Fibroblast of lung (primary cell): ENCODE measurements at regions not wholly inside any gene's neighbourhood (a gene's known extent, or its start where the extent isn't known, plus 50 kb on each side); places are given as distances from the start of the nearest gene placed in this dataset.

Experiments used
- DNase-seq, 2 donors: peaks; one replicate each; pipeline versions ENCODE4 v3.0.0 to v3.0.0-alpha.2; 2010; ENCODE audit warnings: low read depth in 2 of 2
- H2AFZ ChIP-seq: 2 replicates; pipeline ENCODE4 v1.5.1; 2012; ENCODE audit warnings: low read length, control low read depth, inconsistent platforms
- H3K27ac ChIP-seq: 2 replicates; pipeline ENCODE4 v1.5.1; 2011; ENCODE audit warnings: low read length, control low read depth; ENCODE audit not compliant: insufficient read depth
- H3K27me3 ChIP-seq: 2 replicates; pipeline ENCODE4 v1.5.1; 2011; ENCODE audit warnings: mild to moderate bottlenecking, low read length; ENCODE audit not compliant: control insufficient read depth, insufficient read depth
- H3K36me3 ChIP-seq: 2 replicates; pipeline ENCODE4 v1.5.1; 2011; ENCODE audit warnings: low read length; ENCODE audit not compliant: control insufficient read depth, insufficient read depth
- H3K4me1 ChIP-seq: 2 replicates; pipeline ENCODE4 v1.5.1; 2011; ENCODE audit warnings: low read length; ENCODE audit not compliant: control insufficient read depth, insufficient read depth; ENCODE audit errors: extremely low read depth
- H3K4me2 ChIP-seq: 2 replicates; pipeline ENCODE4 v1.5.1; 2011; ENCODE audit warnings: low read length, control low read depth; ENCODE audit not compliant: insufficient read depth; ENCODE audit errors: extremely low read depth
- H3K4me3 ChIP-seq, 4 experiments: fragments of 200-600 bp in 1 of 4; sonication (generic) in 1 of 4; replicated peaks in 1 of 4; 2 replicates each; pipeline ENCODE4 v1.5.1; 2011 to 2016; ENCODE audit warnings: low read length in 4 of 4, low read depth in 3 of 4, mild to moderate bottlenecking in 3 of 4, control low read depth in 2 of 4, inconsistent platforms in 1 of 4, mixed read lengths in 1 of 4; ENCODE audit not compliant: insufficient read depth in 1 of 4; ENCODE audit errors: control extremely low read depth in 1 of 4
- H3K79me2 ChIP-seq: 2 replicates; pipeline ENCODE4 v1.5.1; 2012; ENCODE audit warnings: mild to moderate bottlenecking, low read length, inconsistent platforms; ENCODE audit not compliant: control insufficient read depth, insufficient read depth
- H3K9ac ChIP-seq: 2 replicates; pipeline ENCODE4 v1.5.1; 2011; ENCODE audit warnings: mild to moderate bottlenecking, low read length, control low read depth; ENCODE audit not compliant: insufficient read depth
- H3K9me3 ChIP-seq: 2 replicates; pipeline ENCODE4 v1.5.1; 2012; ENCODE audit warnings: low read depth, low read length; ENCODE audit not compliant: control insufficient read depth, insufficient read depth
- H4K20me1 ChIP-seq: 2 replicates; pipeline ENCODE4 v1.5.1; 2011; ENCODE audit warnings: low read length; ENCODE audit not compliant: control insufficient read depth, insufficient read depth; ENCODE audit errors: extremely low read depth
- EZH2 ChIP-seq: IDR thresholded peaks from 2 replicates; pipeline ENCODE4 v1.5.1; 2012; ENCODE audit warnings: low read length, control low read depth, mild to moderate bottlenecking; ENCODE audit errors: missing control alignments
- TF ChIP-seq, protein P1 (sequence below), 2 donors: IDR thresholded peaks in 1 of 2; conservative IDR thresholded peaks in 1 of 2; 1 replicate in 1 of 2; 2 replicates in 1 of 2; pipeline ENCODE4 v1.5.1; 2011 to 2012; ENCODE audit warnings: low read length in 2 of 2, control low read depth in 1 of 2, inconsistent platforms in 1 of 2, low read depth in 1 of 2, mild to moderate bottlenecking in 1 of 2

- H3K27me3 ChIP-seq = no peaks in the 10 kb centered on the region
- H2AFZ ChIP-seq = no peak overlapping the region
- no peaks in the 10 kb centered on the region for H4K20me1 ChIP-seq
- H3K9me3 ChIP-seq = no peaks in the 10 kb centered on the region
- H3K79me2 ChIP-seq = no peaks in the 10 kb centered on the region
- no peak for TF ChIP-seq EZH2
- TF ChIP-seq, protein P1, sequence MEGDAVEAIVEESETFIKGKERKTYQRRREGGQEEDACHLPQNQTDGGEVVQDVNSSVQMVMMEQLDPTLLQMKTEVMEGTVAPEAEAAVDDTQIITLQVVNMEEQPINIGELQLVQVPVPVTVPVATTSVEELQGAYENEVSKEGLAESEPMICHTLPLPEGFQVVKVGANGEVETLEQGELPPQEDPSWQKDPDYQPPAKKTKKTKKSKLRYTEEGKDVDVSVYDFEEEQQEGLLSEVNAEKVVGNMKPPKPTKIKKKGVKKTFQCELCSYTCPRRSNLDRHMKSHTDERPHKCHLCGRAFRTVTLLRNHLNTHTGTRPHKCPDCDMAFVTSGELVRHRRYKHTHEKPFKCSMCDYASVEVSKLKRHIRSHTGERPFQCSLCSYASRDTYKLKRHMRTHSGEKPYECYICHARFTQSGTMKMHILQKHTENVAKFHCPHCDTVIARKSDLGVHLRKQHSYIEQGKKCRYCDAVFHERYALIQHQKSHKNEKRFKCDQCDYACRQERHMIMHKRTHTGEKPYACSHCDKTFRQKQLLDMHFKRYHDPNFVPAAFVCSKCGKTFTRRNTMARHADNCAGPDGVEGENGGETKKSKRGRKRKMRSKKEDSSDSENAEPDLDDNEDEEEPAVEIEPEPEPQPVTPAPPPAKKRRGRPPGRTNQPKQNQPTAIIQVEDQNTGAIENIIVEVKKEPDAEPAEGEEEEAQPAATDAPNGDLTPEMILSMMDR (conservative IDR thresholded peaks at IDR 0.05 in 1 of 2, IDR thresholded peaks at IDR 0.05 in 1 of 2; ENCODE audit: low read depth in 1 of 2, low read length in 2 of 2) = no peak
- no peak overlapping the region for H3K4me2 ChIP-seq
- H3K4me1 ChIP-seq = no peaks in the 10 kb centered on the region
- H3K4me3 ChIP-seq = no peak overlapping the region
- no peak overlapping the region for H3K27ac ChIP-seq
- H3K36me3 ChIP-seq = no peaks in the 10 kb centered on the region
- DNase-seq = no peak
- no peak overlapping the region for H3K9ac ChIP-seq
Measured at GRCh38 chr2:122598784-122599183, 843.3 kb downstream of the TSN start.

GRCh38 chr2:122610948-122611609 is 855.6 kb downstream of the TSN start:
- TF ChIP-seq, protein P1 (conservative IDR thresholded peaks at IDR 0.05 in 1 of 2, IDR thresholded peaks at IDR 0.05 in 1 of 2; ENCODE audit: low read depth in 1 of 2, low read length in 2 of 2) = no peak
- TF ChIP-seq EZH2 = no peak
- Histone ChIP-seq H4K20me1 (no peaks in the 10 kb centered on the region), H3K4me3 (no peak overlapping the region), H3K4me1 (no peaks in the 10 kb centered on the region), H3K79me2 (no peaks in the 10 kb centered on the region), H3K27me3 (no peaks in the 10 kb centered on the region), H3K4me2 (no peak overlapping the region), H3K27ac (no peak overlapping the region), H2AFZ (no peak overlapping the region), H3K9ac (no peak overlapping the region), H3K9me3 (no peaks in the 10 kb centered on the region), H3K36me3 (no peaks in the 10 kb centered on the region)
- DNase-seq = no peak

- Histone ChIP-seq H3K27me3 (no peaks in the 10 kb centered on the region), H3K9me3 (no peaks in the 10 kb centered on the region), H3K4me3 (no peak overlapping the region), H4K20me1 (no peaks in the 10 kb centered on the region), H3K36me3 (no peaks in the 10 kb centered on the region), H3K4me2 (no peak overlapping the region), H3K79me2 (no peaks in the 10 kb centered on the region), H3K27ac (no peak overlapping the region), H3K4me1 (no peaks in the 10 kb centered on the region), H2AFZ (no peak overlapping the region), H3K9ac (no peak overlapping the region)
- no peak for DNase-seq
- TF ChIP-seq, protein P1 (conservative IDR thresholded peaks at IDR 0.05 in 1 of 2, IDR thresholded peaks at IDR 0.05 in 1 of 2; ENCODE audit: low read depth in 1 of 2, low read length in 2 of 2) = no peak
- no peak for TF ChIP-seq EZH2
Measured at GRCh38 chr2:122622934-122623333, 867.5 kb downstream of the TSN start.
